ENCODE measurements at regions not wholly inside any gene's neighbourhood (a gene's known extent, or its start where the extent isn't known, plus 50 kb on each side); places are given as distances from the start of the nearest gene placed in this dataset.
A peak's percentile ranks its signal among the peaks of the same experiment; 100 is the strongest.

DNA sequence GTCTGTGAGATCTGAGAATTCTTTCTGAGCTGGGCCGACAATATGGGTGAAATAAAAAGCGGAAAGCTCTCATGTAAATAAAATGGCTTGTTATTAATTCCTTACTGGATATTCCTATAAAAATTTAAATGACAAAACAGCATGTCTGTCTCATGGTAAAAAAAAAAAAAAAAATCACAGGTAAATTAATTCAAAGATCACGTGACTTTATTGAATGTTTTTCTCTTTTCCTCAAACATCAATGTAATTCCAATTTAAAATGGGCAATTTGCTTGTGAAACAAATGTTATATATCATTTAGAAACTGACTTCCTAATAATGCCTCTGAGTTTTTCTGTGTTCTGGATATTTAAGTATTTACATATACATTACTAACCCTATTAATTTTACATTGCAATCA, 280.3 kb downstream of the NR2F2 start:
- no peaks in the 10 kb centered on the region for H3K4me1 ChIP-seq (ENCODE audit: control insufficient read depth, insufficient read depth, low read length)
- no peaks in the 10 kb centered on the region for H3K36me3 ChIP-seq (ENCODE audit: control insufficient read depth, insufficient read depth, low read length)
- no peak overlapping the region for H3K27ac ChIP-seq (ENCODE audit: low read depth, low read length)
- H3K9me3 ChIP-seq (ENCODE audit: control insufficient read depth, insufficient read depth, low read length) = peaks cover 3% of the 10 kb centered on the region
- peaks cover 3% of the 10 kb centered on the region for H3K27me3 ChIP-seq (ENCODE audit: control insufficient read depth, insufficient read depth, low read length)
- H3K4me3 ChIP-seq (ENCODE audit: low read depth, low read length) = no peak overlapping the region
- no peak for DNase-seq (ENCODE audit: low read depth in 4 of 6, low spot score in 6 of 6)
- no CpG with 5 or more reads among the region's 3 CpGs for WGBS (ENCODE audit: insufficient coverage)

GRCh38 chr15:96612917-96613316, 282.4 kb downstream of the NR2F2 start:
- Histone ChIP-seq H3K4me3 (ENCODE audit: low read depth, low read length) (no peak overlapping the region), H3K27ac (ENCODE audit: low read depth, low read length) (no peak overlapping the region), H3K36me3 (ENCODE audit: control insufficient read depth, insufficient read depth, low read length) (no peaks in the 10 kb centered on the region), H3K27me3 (ENCODE audit: control insufficient read depth, insufficient read depth, low read length) (no peaks in the 10 kb centered on the region), H3K4me1 (ENCODE audit: control insufficient read depth, insufficient read depth, low read length) (no peaks in the 10 kb centered on the region), H3K9me3 (ENCODE audit: control insufficient read depth, insufficient read depth, low read length) (peaks cover 3% of the 10 kb centered on the region)
- no peak for DNase-seq (ENCODE audit: low read depth in 4 of 6, low spot score in 6 of 6)
- no CpG with 5 or more reads among the region's 1 CpG for WGBS (ENCODE audit: insufficient coverage)

- Histone ChIP-seq H3K27ac (ENCODE audit: low read depth, low read length) (no peak overlapping the region), H3K9me3 (ENCODE audit: control insufficient read depth, insufficient read depth, low read length) (no peaks in the 10 kb centered on the region), H3K4me3 (ENCODE audit: low read depth, low read length) (no peak overlapping the region), H3K27me3 (ENCODE audit: control insufficient read depth, insufficient read depth, low read length) (peaks cover 3% of the 10 kb centered on the region), H3K36me3 (ENCODE audit: control insufficient read depth, insufficient read depth, low read length) (no peaks in the 10 kb centered on the region), H3K4me1 (ENCODE audit: control insufficient read depth, insufficient read depth, low read length) (no peaks in the 10 kb centered on the region)
- WGBS (ENCODE audit: insufficient coverage) = 4% methylated on average over 5 of the region's 6 CpGs
- peak in 4 of 6 donors; percentile 32 to 88 (median 42) for DNase-seq (ENCODE audit: low read depth in 4 of 6, low spot score in 6 of 6)
Measured at GRCh38 chr15:96619174-96619573, 288.7 kb downstream of the NR2F2 start.

DNA sequence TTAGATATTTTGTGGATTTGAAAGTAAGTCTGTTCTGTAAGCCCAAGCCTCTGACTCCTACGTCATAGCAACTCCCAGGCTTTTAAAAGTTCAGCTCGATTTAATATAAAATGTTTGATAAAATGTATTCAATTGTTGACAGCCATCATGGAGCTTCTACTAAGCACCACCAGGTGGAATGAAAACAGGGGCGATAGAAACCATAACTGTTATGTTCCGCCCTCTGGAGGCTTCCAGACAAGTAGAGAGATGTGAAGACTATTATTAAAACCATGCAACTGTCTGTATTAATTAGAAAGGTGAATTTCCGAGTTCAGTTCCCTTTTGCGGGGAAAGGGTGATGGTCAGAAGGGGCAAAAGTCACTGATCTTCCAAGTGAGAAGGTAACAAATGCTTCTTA, 292.2 kb downstream of the NR2F2 start:
- WGBS (ENCODE audit: insufficient coverage) = no CpG with 5 or more reads among the region's 6 CpGs
- H3K27ac ChIP-seq (ENCODE audit: low read depth, low read length) = no peak overlapping the region
- no peak for DNase-seq (ENCODE audit: low read depth in 4 of 6, low spot score in 6 of 6)
- no peak overlapping the region for H3K4me3 ChIP-seq (ENCODE audit: low read depth, low read length)
- no peaks in the 10 kb centered on the region for H3K4me1 ChIP-seq (ENCODE audit: control insufficient read depth, insufficient read depth, low read length)
- H3K9me3 ChIP-seq (ENCODE audit: control insufficient read depth, insufficient read depth, low read length) = no peaks in the 10 kb centered on the region
- peaks cover 6% of the 10 kb centered on the region for H3K27me3 ChIP-seq (ENCODE audit: control insufficient read depth, insufficient read depth, low read length)
- H3K36me3 ChIP-seq (ENCODE audit: control insufficient read depth, insufficient read depth, low read length) = no peaks in the 10 kb centered on the region

DNA sequence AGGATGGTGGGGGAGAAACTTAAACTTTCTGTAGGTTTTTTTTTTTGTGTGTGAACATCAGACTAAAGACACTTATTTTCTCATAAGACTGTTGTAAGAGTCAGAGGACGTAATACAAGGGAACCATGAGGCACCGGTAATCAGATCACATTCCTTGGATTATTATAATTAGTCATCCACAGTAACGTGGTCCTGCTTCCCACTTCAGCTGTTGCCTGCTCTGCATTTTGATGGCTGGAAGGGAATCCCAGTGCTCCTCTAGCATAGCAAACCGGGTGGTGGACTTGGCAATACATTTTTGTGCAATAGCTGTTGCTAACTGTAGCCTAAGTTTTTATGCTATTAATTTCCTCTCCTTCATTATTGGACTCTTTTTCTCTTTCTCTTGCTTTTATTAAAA, 294.8 kb downstream of the NR2F2 start:
- Histone ChIP-seq H3K9me3 (ENCODE audit: control insufficient read depth, insufficient read depth, low read length) (no peaks in the 10 kb centered on the region), H3K27me3 (ENCODE audit: control insufficient read depth, insufficient read depth, low read length) (peaks cover 3% of the 10 kb centered on the region), H3K4me1 (ENCODE audit: control insufficient read depth, insufficient read depth, low read length) (peaks cover 3% of the 10 kb centered on the region), H3K27ac (ENCODE audit: low read depth, low read length) (no peak overlapping the region), H3K4me3 (ENCODE audit: low read depth, low read length) (no peak overlapping the region), H3K36me3 (ENCODE audit: control insufficient read depth, insufficient read depth, low read length) (no peaks in the 10 kb centered on the region)
- no peak for DNase-seq (ENCODE audit: low read depth in 4 of 6, low spot score in 6 of 6)
- WGBS (ENCODE audit: insufficient coverage) = no CpG with 5 or more reads among the region's 4 CpGs

GRCh38 chr15:96627031-96627568, 296.6 kb downstream of the NR2F2 start:
- H3K4me3 ChIP-seq (ENCODE audit: low read depth, low read length) = no peak overlapping the region
- WGBS (ENCODE audit: insufficient coverage) = 81% methylated on average over 11 of the region's 13 CpGs
- H3K27ac ChIP-seq (ENCODE audit: low read depth, low read length) = no peak overlapping the region
- H3K9me3 ChIP-seq (ENCODE audit: control insufficient read depth, insufficient read depth, low read length) = no peaks in the 10 kb centered on the region
- peaks cover 3% of the 10 kb centered on the region for H3K4me1 ChIP-seq (ENCODE audit: control insufficient read depth, insufficient read depth, low read length)
- H3K36me3 ChIP-seq (ENCODE audit: control insufficient read depth, insufficient read depth, low read length) = no peaks in the 10 kb centered on the region
- H3K27me3 ChIP-seq (ENCODE audit: control insufficient read depth, insufficient read depth, low read length) = peaks cover 3% of the 10 kb centered on the region
- DNase-seq (ENCODE audit: low read depth in 4 of 6, low spot score in 6 of 6) = peak in 2 of 6 donors; percentile 21 to 64

GRCh38 chr15:96629511-96629910, 299.0 kb downstream of the NR2F2 start:
- peaks cover 3% of the 10 kb centered on the region for H3K4me1 ChIP-seq (ENCODE audit: control insufficient read depth, insufficient read depth, low read length)
- H3K27ac ChIP-seq (ENCODE audit: low read depth, low read length) = no peak overlapping the region
- 49% methylated on average over 4 of the region's 4 CpGs for WGBS (ENCODE audit: insufficient coverage)
- no peaks in the 10 kb centered on the region for H3K36me3 ChIP-seq (ENCODE audit: control insufficient read depth, insufficient read depth, low read length)
- H3K4me3 ChIP-seq (ENCODE audit: low read depth, low read length) = no peak overlapping the region
- H3K9me3 ChIP-seq (ENCODE audit: control insufficient read depth, insufficient read depth, low read length) = no peaks in the 10 kb centered on the region
- DNase-seq (ENCODE audit: low read depth in 4 of 6, low spot score in 6 of 6) = peak in 5 of 6 donors; percentile 50 to 91 (median 65)
- H3K27me3 ChIP-seq (ENCODE audit: control insufficient read depth, insufficient read depth, low read length) = peaks cover 3% of the 10 kb centered on the region

DNA sequence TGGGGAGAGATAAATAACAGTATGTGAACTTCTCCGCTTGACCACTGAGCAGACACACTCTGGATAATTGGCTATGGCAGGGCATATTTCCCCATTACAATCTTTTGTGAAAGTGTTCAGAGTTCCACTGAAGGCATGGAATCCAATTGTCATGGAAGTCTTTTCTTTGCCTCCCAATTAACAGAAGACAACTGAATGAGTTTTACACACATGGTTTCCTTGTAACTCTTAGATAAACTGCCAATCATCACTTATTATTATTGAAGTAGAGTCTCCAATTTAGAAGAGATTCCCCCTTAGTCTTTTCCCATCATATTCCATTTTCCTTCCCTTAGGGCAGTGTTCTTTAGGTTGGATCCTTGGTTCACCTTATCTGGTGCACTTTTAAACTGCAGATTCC, 308.3 kb downstream of the NR2F2 start:
- 100% methylated on average over 1 of the region's 1 CpG for WGBS (ENCODE audit: insufficient coverage)
- Histone ChIP-seq H3K27me3 (ENCODE audit: control insufficient read depth, insufficient read depth, low read length) (no peaks in the 10 kb centered on the region), H3K36me3 (ENCODE audit: control insufficient read depth, insufficient read depth, low read length) (no peaks in the 10 kb centered on the region), H3K4me1 (ENCODE audit: control insufficient read depth, insufficient read depth, low read length) (no peaks in the 10 kb centered on the region), H3K9me3 (ENCODE audit: control insufficient read depth, insufficient read depth, low read length) (no peaks in the 10 kb centered on the region), H3K4me3 (ENCODE audit: low read depth, low read length) (no peak overlapping the region), H3K27ac (ENCODE audit: low read depth, low read length) (no peak overlapping the region)
- no peak for DNase-seq (ENCODE audit: low read depth in 4 of 6, low spot score in 6 of 6)

- Histone ChIP-seq H3K36me3 (ENCODE audit: control insufficient read depth, insufficient read depth, low read length) (no peaks in the 10 kb centered on the region), H3K4me3 (ENCODE audit: low read depth, low read length) (no peak overlapping the region), H3K4me1 (ENCODE audit: control insufficient read depth, insufficient read depth, low read length) (no peaks in the 10 kb centered on the region), H3K9me3 (ENCODE audit: control insufficient read depth, insufficient read depth, low read length) (no peaks in the 10 kb centered on the region), H3K27me3 (ENCODE audit: control insufficient read depth, insufficient read depth, low read length) (no peaks in the 10 kb centered on the region), H3K27ac (ENCODE audit: low read depth, low read length) (no peak overlapping the region)
- no peak for DNase-seq (ENCODE audit: low read depth in 4 of 6, low spot score in 6 of 6)
- WGBS (ENCODE audit: insufficient coverage) = 59% methylated on average over 8 of the region's 9 CpGs
Measured at GRCh38 chr15:96645796-96646195, 315.3 kb downstream of the NR2F2 start.

- H3K4me1 ChIP-seq (ENCODE audit: control insufficient read depth, insufficient read depth, low read length) = no peaks in the 10 kb centered on the region
- DNase-seq (ENCODE audit: low read depth in 4 of 6, low spot score in 6 of 6) = no peak
- 88% methylated on average over 3 of the region's 9 CpGs for WGBS (ENCODE audit: insufficient coverage)
- H3K27ac ChIP-seq (ENCODE audit: low read depth, low read length) = no peak overlapping the region
- H3K36me3 ChIP-seq (ENCODE audit: control insufficient read depth, insufficient read depth, low read length) = no peaks in the 10 kb centered on the region
- H3K27me3 ChIP-seq (ENCODE audit: control insufficient read depth, insufficient read depth, low read length) = no peaks in the 10 kb centered on the region
- no peaks in the 10 kb centered on the region for H3K9me3 ChIP-seq (ENCODE audit: control insufficient read depth, insufficient read depth, low read length)
- no peak overlapping the region for H3K4me3 ChIP-seq (ENCODE audit: low read depth, low read length)
Measured at GRCh38 chr15:96648866-96649265, 318.4 kb downstream of the NR2F2 start.

Data from spinal cord (tissue), 9 donors.